Transverse colon (tissue), 4 donors: ENCODE measurements at regions not wholly inside any gene's neighbourhood (a gene's known extent, or its start where the extent isn't known, plus 50 kb on each side); places are given as distances from the start of the nearest gene placed in this dataset.

Experiments used
- DNase-seq: peaks from one replicate; pipeline ENCODE4 v3.0.0-alpha.2; 2019
- H3K27ac ChIP-seq, 4 donors: fragments of 200-600 bp; sonication (generic); 2 replicates each; pipeline ENCODE4 v1.5.1; 2016 to 2018; ENCODE audit warnings: inconsistent platforms in 4 of 4
- H3K27me3 ChIP-seq: fragments of 200-600 bp; sonication (generic); 2 replicates; pipeline ENCODE4 v1.5.1; 2017; ENCODE audit warnings: inconsistent platforms
- H3K36me3 ChIP-seq, 4 donors: fragments of 200-600 bp; sonication (generic); 2 replicates each; pipeline ENCODE4 v1.5.1; 2017 to 2019; ENCODE audit warnings: inconsistent platforms in 4 of 4
- H3K4me1 ChIP-seq, 4 donors: fragments of 200-600 bp; sonication (generic); 2 replicates each; pipeline ENCODE4 v1.5.1; 2017 to 2020; ENCODE audit warnings: inconsistent platforms in 4 of 4
- H3K4me3 ChIP-seq, 4 donors: fragments of 200-600 bp; sonication (generic); 1 replicate in 1 of 4; 2 replicates in 3 of 4; pipeline versions ENCODE4 v1.5.1 to v1.6.1; 2017 to 2019; ENCODE audit warnings: inconsistent platforms in 4 of 4
- H3K9me3 ChIP-seq, 2 donors: fragments of 200-600 bp; sonication (generic); 2 replicates each; pipeline ENCODE4 v1.5.1; 2017 to 2019; ENCODE audit warnings: inconsistent platforms in 2 of 2
- CTCF ChIP-seq, 5 experiments: fragments of 200-600 bp in 3 of 5; fragments of 450-650 bp in 2 of 5; sonication (generic) in 3 of 5; IDR thresholded peaks; 1 replicate in 2 of 5; 2 replicates in 3 of 5; pipeline ENCODE4 v1.5.1; 2016 to 2017; ENCODE audit warnings: antibody characterized with exemption in 5 of 5, inconsistent platforms in 3 of 5, mild to moderate bottlenecking in 2 of 5, moderate library complexity in 1 of 5
- EP300 ChIP-seq: sonication (generic); formaldehyde crosslinking; IDR thresholded peaks from one replicate; pipeline ENCODE4 v1.6.1; 2017; ENCODE audit warnings: antibody characterized with exemption, low read depth
- POLR2A ChIP-seq: fragments of 450-650 bp; IDR thresholded peaks from one replicate; pipeline ENCODE4 v1.6.1; 2016; ENCODE audit warnings: antibody characterized with exemption, mild to moderate bottlenecking, moderate library complexity
- POLR2AphosphoS5 ChIP-seq, 3 donors: sonication (generic); formaldehyde crosslinking; IDR thresholded peaks; one replicate each; pipeline ENCODE4 v1.6.1; 2016; ENCODE audit warnings: antibody characterized with exemption in 3 of 3
- WGBS, 2 donors: methylation state at CpG; one replicate each; pipeline ENCODE4 v1.1.5; 2018; ENCODE audit warnings: low coverage in 1 of 2; 5-methylcytosine and 5-hydroxymethylcytosine counted together
- in situ Hi-C, 4 donors: fragments of 200-750 bp; cut with MboI; loops; one replicate each; pipeline versions ENCODE4 v1.15.0 to v1.15.1; 2017; ENCODE audit warnings: low sequenced_read_pairs in 3 of 4, low pct_ligation_motif_present in 1 of 4, low pct_unique_long_range_greater_than_20kb in 1 of 4
- intact Hi-C: fragments of 100-400 bp; cut with DNase I; formaldehyde crosslinking; loops from one replicate; pipeline ENCODE4 v1.15.1; 2023; ENCODE audit warnings: low total_unique reads

GRCh38 chr5:24906689-24907088 lies 261.9 kb upstream of the CDH10 start:
- Histone ChIP-seq H3K4me1 (no peaks in the 10 kb centered on the region), H3K36me3 (no peaks in the 10 kb centered on the region), H3K4me3 (no peak overlapping the region), H3K9me3 (no peaks in the 10 kb centered on the region), H3K27me3 (no peaks in the 10 kb centered on the region), H3K27ac (no peak overlapping the region)
- no peak for DNase-seq
- intact Hi-C loops, result no loop called here
- in situ Hi-C loops, result no loop called here
- TF ChIP-seq EP300 (no peak), POLR2A (no peak), POLR2AphosphoS5 (IDR thresholded peaks at IDR 0.05) (no peak), CTCF (IDR thresholded peaks at IDR 0.05) (no peak)
- 82 to 93% methylated on average over 1 of the region's 1 CpG for WGBS, 2 donors

DNA sequence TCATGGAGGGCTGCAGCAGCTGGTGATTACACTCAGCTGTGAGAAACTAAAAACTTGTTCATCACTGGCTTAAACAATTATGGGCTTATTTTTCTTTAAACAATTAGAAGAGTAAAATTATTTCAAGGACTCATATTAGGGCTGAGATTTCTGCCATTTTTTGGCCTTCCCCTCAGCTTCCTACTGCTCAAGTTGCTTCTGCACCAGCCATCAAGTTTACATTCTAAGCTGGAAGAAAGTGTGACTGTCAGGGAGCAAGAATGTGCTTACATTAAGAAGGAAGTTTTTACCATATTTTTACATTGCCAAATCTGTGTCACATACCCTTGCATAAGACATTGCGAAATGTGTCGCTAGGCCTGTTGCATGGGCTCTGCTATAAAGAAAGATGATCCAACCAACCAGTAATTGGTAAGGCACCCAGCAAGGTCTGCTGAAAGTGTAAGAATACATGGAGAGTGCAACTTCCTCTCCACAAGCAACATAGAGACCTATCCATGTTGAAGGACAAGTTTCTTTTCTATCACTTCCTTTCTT lies 260.3 kb upstream of the CDH10 start:
- Histone ChIP-seq H3K27me3 (no peaks in the 10 kb centered on the region), H3K4me1 (no peaks in the 10 kb centered on the region), H3K36me3 (no peaks in the 10 kb centered on the region), H3K9me3 (no peaks in the 10 kb centered on the region), H3K4me3 (no peak overlapping the region), H3K27ac (no peak overlapping the region)
- in situ Hi-C loops, result no loop called here
- TF ChIP-seq EP300 (no peak), POLR2A (no peak), POLR2AphosphoS5 (IDR thresholded peaks at IDR 0.05) (no peak), CTCF (IDR thresholded peaks at IDR 0.05) (no peak)
- intact Hi-C loops, result no loop called here
- 79 to 100% methylated on average over 2 of the region's 2 CpGs for WGBS, 2 donors
- DNase-seq, result no peak

DNA sequence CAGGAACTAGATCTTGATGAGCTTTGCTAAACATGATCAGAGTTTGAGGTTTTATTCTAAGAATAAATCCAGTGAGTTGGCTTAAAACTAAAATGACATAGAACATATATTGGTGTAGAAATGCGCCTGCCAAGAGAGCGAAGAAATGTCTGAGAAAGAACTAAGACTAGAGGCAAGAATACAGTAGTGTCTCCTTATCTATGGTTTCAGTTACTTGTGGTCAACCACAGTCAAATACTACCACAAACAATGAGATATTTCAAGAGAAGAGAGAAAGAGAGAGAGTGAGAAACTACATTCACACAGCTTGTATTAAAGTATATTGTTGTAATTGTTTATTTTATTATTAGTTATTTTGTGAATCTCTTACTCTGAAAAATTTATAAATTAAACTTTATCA lies 254.4 kb upstream of the CDH10 start:
- TF ChIP-seq CTCF (IDR thresholded peaks at IDR 0.05) (no peak), POLR2A (no peak), EP300 (no peak), POLR2AphosphoS5 (IDR thresholded peaks at IDR 0.05) (no peak)
- Histone ChIP-seq H3K9me3 (no peaks in the 10 kb centered on the region), H3K4me3 (no peak overlapping the region), H3K27me3 (no peaks in the 10 kb centered on the region), H3K27ac (no peak overlapping the region), H3K36me3 (no peaks in the 10 kb centered on the region), H3K4me1 (no peaks in the 10 kb centered on the region)
- in situ Hi-C loops, result no loop called here
- no peak for DNase-seq
- WGBS, 2 donors, result 81 to 85% methylated on average over 2 of the region's 2 CpGs
- intact Hi-C loops, result no loop called here

- Histone ChIP-seq H3K36me3 (no peaks in the 10 kb centered on the region), H3K9me3 (no peaks in the 10 kb centered on the region), H3K27me3 (no peaks in the 10 kb centered on the region), H3K4me1 (no peaks in the 10 kb centered on the region), H3K27ac (no peak overlapping the region), H3K4me3 (no peak overlapping the region)
- intact Hi-C loops (no loop called here), in situ Hi-C loops (no loop called here)
- no peak for DNase-seq
- 81 to 85% methylated on average over 4 of the region's 4 CpGs for WGBS, 2 donors
- TF ChIP-seq POLR2AphosphoS5 (IDR thresholded peaks at IDR 0.05) (no peak), CTCF (IDR thresholded peaks at IDR 0.05) (no peak), EP300 (no peak), POLR2A (no peak)
These were observed 219.5 kb upstream of the CDH10 start for GRCh38 chr5:24864244-24864643.
